H1 (cell line): ENCODE measurements at regions not wholly inside any gene's neighbourhood (a gene's known extent, or its start where the extent isn't known, plus 50 kb on each side); places are given as distances from the start of the nearest gene placed in this dataset.

Experiments used
- BRCA1 ChIP-seq: IDR thresholded peaks from 2 replicates; pipeline ENCODE4 v1.6.1; 2012; ENCODE audit warnings: low read depth, low read length, improper control_type of control experiment
- CTCF ChIP-seq, 3 experiments: IDR thresholded peaks; 1 replicate in 2 of 3; 2 replicates in 1 of 3; pipeline versions ENCODE4 v1.5.1 to v1.6.1; 2011; ENCODE audit warnings: low read length in 3 of 3, mild to moderate bottlenecking in 3 of 3, inconsistent platforms in 2 of 3, low read depth in 1 of 3, moderate library complexity in 1 of 3; ENCODE audit not compliant: insufficient read depth in 1 of 3; ENCODE audit errors: control extremely low read depth in 1 of 3
- EP300 ChIP-seq, 2 experiments: IDR thresholded peaks; 1 replicate in 1 of 2; 2 replicates in 1 of 2; pipeline ENCODE4 v1.6.1; 2011 to 2012; ENCODE audit warnings: low read depth in 2 of 2, low read length in 2 of 2, mild to moderate bottlenecking in 2 of 2, borderline replicate concordance in 1 of 2, inconsistent platforms in 1 of 2, moderate library complexity in 1 of 2
- HDAC2 ChIP-seq, 2 experiments: fragments of 300-600 bp in 1 of 2; sonication (generic) in 1 of 2; IDR thresholded peaks; 2 replicates each; pipeline ENCODE4 v1.6.1; 2011 to 2012; ENCODE audit warnings: low read depth in 2 of 2, low read length in 2 of 2, mild to moderate bottlenecking in 2 of 2, moderate library complexity in 2 of 2, borderline replicate concordance in 1 of 2, inconsistent platforms in 1 of 2
- JUND ChIP-seq: IDR thresholded peaks from 2 replicates; pipeline ENCODE4 v1.6.1; 2011; ENCODE audit warnings: mild to moderate bottlenecking, improper control_type of control experiment, low read length
- NRF1 ChIP-seq: IDR thresholded peaks from 2 replicates; pipeline ENCODE4 v1.6.1; 2011; ENCODE audit warnings: mild to moderate bottlenecking, low read depth, low read length, improper control_type of control experiment
- RFX5 ChIP-seq: IDR thresholded peaks from 2 replicates; pipeline ENCODE4 v1.6.1; 2011; ENCODE audit warnings: low read depth, low read length, improper control_type of control experiment, borderline replicate concordance
- SIRT6 ChIP-seq: IDR thresholded peaks from one replicate; pipeline ENCODE4 v1.7.1; 2012; ENCODE audit warnings: low read length, inconsistent platforms
- TAF7 ChIP-seq: optimal IDR thresholded peaks from 2 replicates; pipeline ENCODE3; 2011; ENCODE audit warnings: low read depth, mild to moderate bottlenecking, inconsistent platforms, low read length, moderate library complexity, borderline replicate concordance
- USF2 ChIP-seq: IDR thresholded peaks from 2 replicates; pipeline ENCODE4 v1.6.1; 2011; ENCODE audit warnings: low read length, improper control_type of control experiment

GRCh38 chr14:84655014-84655413 is 874.9 kb upstream of the FLRT2 start:
- TF ChIP-seq RFX5 = no peak
- no peak for TF ChIP-seq HDAC2 (IDR thresholded peaks at IDR 0.05; ENCODE audit: borderline replicate concordance in 1 of 2, low read depth in 2 of 2, low read length in 2 of 2)
- no peak for TF ChIP-seq CTCF (IDR thresholded peaks at IDR 0.05; ENCODE audit: control extremely low read depth in 1 of 3, insufficient read depth in 1 of 3, low read depth in 1 of 3, low read length in 3 of 3)
- no peak for TF ChIP-seq TAF7
- TF ChIP-seq BRCA1 = no peak
- TF ChIP-seq JUND = no peak
- TF ChIP-seq NRF1 = no peak
- no peak for TF ChIP-seq EP300 (IDR thresholded peaks at IDR 0.05; ENCODE audit: borderline replicate concordance in 1 of 2, low read depth in 2 of 2, low read length in 2 of 2)
- no peak for TF ChIP-seq USF2
- no peak for TF ChIP-seq SIRT6
